ENCODE measurements at regions not wholly inside any gene's neighbourhood (a gene's known extent, or its start where the extent isn't known, plus 50 kb on each side); places are given as distances from the start of the nearest gene placed in this dataset.

GRCh38 chr4:108559068-108559793 lies 61.1 kb upstream of the RPL34 start:
- no CpG with 5 or more reads among the region's 7 CpGs for WGBS (ENCODE audit: extremely low coverage, insufficient coverage, insufficient read length)
- Histone ChIP-seq H3K27me3 (ENCODE audit: insufficient read depth, low read length) (no peaks in the 10 kb centered on the region), H2AK5ac (ENCODE audit: low read length) (no peak overlapping the region), H3K4me1 (ENCODE audit: control insufficient read depth in 1 of 2, insufficient read depth in 2 of 2, low read length in 2 of 2) (peaks cover 3 to 13% of the 10 kb centered on the region in 2 experiments), H3K23ac (ENCODE audit: low read length) (no peak overlapping the region), H2AFZ (ENCODE audit: insufficient read depth, low read length, poor library complexity) (no peak overlapping the region), H3K4me3 (ENCODE audit: low read depth, low read length) (no peak overlapping the region), H4K8ac (ENCODE audit: low read depth, low read length) (no peak overlapping the region), H2BK120ac (ENCODE audit: insufficient read depth, low read length, poor library complexity) (no peak overlapping the region), H3K79me1 (ENCODE audit: low read length) (peaks cover 4% of the 10 kb centered on the region), H3K9me3 (ENCODE audit: insufficient read depth, low read depth, low read length) (no peaks in the 10 kb centered on the region), H2BK12ac (ENCODE audit: low read length) (no peak overlapping the region), H3K18ac (ENCODE audit: low read length) (no peak overlapping the region), H3K36me3 (ENCODE audit: control insufficient read depth in 1 of 2, insufficient read depth in 2 of 2, low read length in 2 of 2) (no peaks in the 10 kb centered on the region), H3K79me2 (ENCODE audit: control insufficient read depth, insufficient read depth, low read length, poor library complexity) (no peaks in the 10 kb centered on the region), H4K12ac (ENCODE audit: low read depth, low read length) (no peak overlapping the region), H3K9ac (ENCODE audit: low read length) (no peak overlapping the region), H3K4me2 (ENCODE audit: low read length) (no peak overlapping the region), H3K27ac (ENCODE audit: low read depth, low read length) (no peak overlapping the region), H2BK5ac (ENCODE audit: low read depth, low read length, poor library complexity) (no peak overlapping the region), H3K4ac (ENCODE audit: low read depth, low read length) (no peak overlapping the region), H3K14ac (ENCODE audit: low read length) (no peak overlapping the region), H4K91ac (ENCODE audit: low read depth, low read length) (no peak overlapping the region)
- DNase-seq = no peak

- Histone ChIP-seq H3K4ac (ENCODE audit: low read depth, low read length) (no peak overlapping the region), H2AFZ (ENCODE audit: insufficient read depth, low read length, poor library complexity) (no peak overlapping the region), H3K14ac (ENCODE audit: low read length) (no peak overlapping the region), H3K4me2 (ENCODE audit: low read length) (no peak overlapping the region), H2BK12ac (ENCODE audit: low read length) (no peak overlapping the region), H4K91ac (ENCODE audit: low read depth, low read length) (no peak overlapping the region), H4K8ac (ENCODE audit: low read depth, low read length) (no peak overlapping the region), H3K36me3 (ENCODE audit: control insufficient read depth in 1 of 2, insufficient read depth in 2 of 2, low read length in 2 of 2) (no peaks in the 10 kb centered on the region), H3K9me3 (ENCODE audit: insufficient read depth, low read depth, low read length) (no peaks in the 10 kb centered on the region), H3K79me2 (ENCODE audit: control insufficient read depth, insufficient read depth, low read length, poor library complexity) (no peaks in the 10 kb centered on the region), H3K27me3 (ENCODE audit: insufficient read depth, low read length) (no peaks in the 10 kb centered on the region), H3K23ac (ENCODE audit: low read length) (no peak overlapping the region), H3K27ac (ENCODE audit: low read depth, low read length) (no peak overlapping the region), H3K4me1 (ENCODE audit: control insufficient read depth in 1 of 2, insufficient read depth in 2 of 2, low read length in 2 of 2) (peaks cover 5 to 12% of the 10 kb centered on the region in 2 experiments), H2BK5ac (ENCODE audit: low read depth, low read length, poor library complexity) (no peak overlapping the region), H3K9ac (ENCODE audit: low read length) (no peak overlapping the region), H2AK5ac (ENCODE audit: low read length) (no peak overlapping the region), H3K18ac (ENCODE audit: low read length) (no peak overlapping the region), H2BK120ac (ENCODE audit: insufficient read depth, low read length, poor library complexity) (no peak overlapping the region), H3K4me3 (ENCODE audit: low read depth, low read length) (no peak overlapping the region), H3K79me1 (ENCODE audit: low read length) (peaks cover 2% of the 10 kb centered on the region), H4K12ac (ENCODE audit: low read depth, low read length) (no peak overlapping the region)
- no CpG with 5 or more reads among the region's 5 CpGs for WGBS (ENCODE audit: extremely low coverage, insufficient coverage, insufficient read length)
- no peak for DNase-seq
Measured at GRCh38 chr4:108556588-108557200, 63.7 kb upstream of the RPL34 start.

- H3K27ac ChIP-seq (ENCODE audit: low read depth, low read length) = no peak overlapping the region
- no peak overlapping the region for H4K12ac ChIP-seq (ENCODE audit: low read depth, low read length)
- no peaks in the 10 kb centered on the region for H3K27me3 ChIP-seq (ENCODE audit: insufficient read depth, low read length)
- H3K79me1 ChIP-seq (ENCODE audit: low read length) = peaks cover 2% of the 10 kb centered on the region
- no peak overlapping the region for H2AK5ac ChIP-seq (ENCODE audit: low read length)
- no peaks in the 10 kb centered on the region for H3K36me3 ChIP-seq (ENCODE audit: control insufficient read depth in 1 of 2, insufficient read depth in 2 of 2, low read length in 2 of 2)
- H3K4me1 ChIP-seq (ENCODE audit: control insufficient read depth in 1 of 2, insufficient read depth in 2 of 2, low read length in 2 of 2) = peaks cover 5 to 12% of the 10 kb centered on the region in 2 experiments
- no peak for DNase-seq
- no peak overlapping the region for H2BK12ac ChIP-seq (ENCODE audit: low read length)
- no peaks in the 10 kb centered on the region for H3K9me3 ChIP-seq (ENCODE audit: insufficient read depth, low read depth, low read length)
- H3K79me2 ChIP-seq (ENCODE audit: control insufficient read depth, insufficient read depth, low read length, poor library complexity) = no peaks in the 10 kb centered on the region
- H3K23ac ChIP-seq (ENCODE audit: low read length) = no peak overlapping the region
- H2BK120ac ChIP-seq (ENCODE audit: insufficient read depth, low read length, poor library complexity) = no peak overlapping the region
- H4K8ac ChIP-seq (ENCODE audit: low read depth, low read length) = no peak overlapping the region
- H3K14ac ChIP-seq (ENCODE audit: low read length) = no peak overlapping the region
- no peak overlapping the region for H3K9ac ChIP-seq (ENCODE audit: low read length)
- no peak overlapping the region for H3K4me3 ChIP-seq (ENCODE audit: low read depth, low read length)
- no peak overlapping the region for H3K18ac ChIP-seq (ENCODE audit: low read length)
- H3K4me2 ChIP-seq (ENCODE audit: low read length) = no peak overlapping the region
- WGBS (ENCODE audit: extremely low coverage, insufficient coverage, insufficient read length) = no CpG with 5 or more reads among the region's 5 CpGs
- no peak overlapping the region for H4K91ac ChIP-seq (ENCODE audit: low read depth, low read length)
- H3K4ac ChIP-seq (ENCODE audit: low read depth, low read length) = no peak overlapping the region
- H2BK5ac ChIP-seq (ENCODE audit: low read depth, low read length, poor library complexity) = no peak overlapping the region
- H2AFZ ChIP-seq (ENCODE audit: insufficient read depth, low read length, poor library complexity) = no peak overlapping the region
Measured at GRCh38 chr4:108556166-108556565, 64.2 kb upstream of the RPL34 start.

GRCh38 chr4:108555701-108556100 lies 64.7 kb upstream of the RPL34 start:
- WGBS (ENCODE audit: extremely low coverage, insufficient coverage, insufficient read length) = no CpG with 5 or more reads among the region's 1 CpG

More at GRCh38 chr4:108555701-108556100, 64.7 kb upstream of the RPL34 start:
- H3K4me1 ChIP-seq (ENCODE audit: control insufficient read depth in 1 of 2, insufficient read depth in 2 of 2, low read length in 2 of 2) = peaks cover 5 to 12% of the 10 kb centered on the region in 2 experiments
- H3K4ac ChIP-seq (ENCODE audit: low read depth, low read length) = no peak overlapping the region
- H2BK5ac ChIP-seq (ENCODE audit: low read depth, low read length, poor library complexity) = no peak overlapping the region
- H3K79me2 ChIP-seq (ENCODE audit: control insufficient read depth, insufficient read depth, low read length, poor library complexity) = no peaks in the 10 kb centered on the region
- H3K4me3 ChIP-seq (ENCODE audit: low read depth, low read length) = no peak overlapping the region
- no peak overlapping the region for H3K4me2 ChIP-seq (ENCODE audit: low read length)
- H4K8ac ChIP-seq (ENCODE audit: low read depth, low read length) = no peak overlapping the region
- H4K91ac ChIP-seq (ENCODE audit: low read depth, low read length) = no peak overlapping the region
- no peak for DNase-seq
- H3K36me3 ChIP-seq (ENCODE audit: control insufficient read depth in 1 of 2, insufficient read depth in 2 of 2, low read length in 2 of 2) = no peaks in the 10 kb centered on the region
- no peaks in the 10 kb centered on the region for H3K9me3 ChIP-seq (ENCODE audit: insufficient read depth, low read depth, low read length)
- H2AK5ac ChIP-seq (ENCODE audit: low read length) = no peak overlapping the region
- no peak overlapping the region for H4K12ac ChIP-seq (ENCODE audit: low read depth, low read length)
- no peak overlapping the region for H2AFZ ChIP-seq (ENCODE audit: insufficient read depth, low read length, poor library complexity)
- no peak overlapping the region for H3K18ac ChIP-seq (ENCODE audit: low read length)
- peaks cover 2% of the 10 kb centered on the region for H3K79me1 ChIP-seq (ENCODE audit: low read length)
- H3K9ac ChIP-seq (ENCODE audit: low read length) = no peak overlapping the region
- no peak overlapping the region for H3K27ac ChIP-seq (ENCODE audit: low read depth, low read length)
- H2BK12ac ChIP-seq (ENCODE audit: low read length) = no peak overlapping the region
- H3K14ac ChIP-seq (ENCODE audit: low read length) = no peak overlapping the region
- H2BK120ac ChIP-seq (ENCODE audit: insufficient read depth, low read length, poor library complexity) = no peak overlapping the region
- no peak overlapping the region for H3K23ac ChIP-seq (ENCODE audit: low read length)
- H3K27me3 ChIP-seq (ENCODE audit: insufficient read depth, low read length) = no peaks in the 10 kb centered on the region

Measured in trophoblast cell (in vitro differentiated cells and primary cell).